ENCODE measurements at regions not wholly inside any gene's neighbourhood (a gene's known extent, or its start where the extent isn't known, plus 50 kb on each side); places are given as distances from the start of the nearest gene placed in this dataset.
"Not testable (repeated sequence)": the region's sequence is repeated elsewhere in the genome, so short reads cannot be mapped to it uniquely, and the experiment has no call there.

DNA sequence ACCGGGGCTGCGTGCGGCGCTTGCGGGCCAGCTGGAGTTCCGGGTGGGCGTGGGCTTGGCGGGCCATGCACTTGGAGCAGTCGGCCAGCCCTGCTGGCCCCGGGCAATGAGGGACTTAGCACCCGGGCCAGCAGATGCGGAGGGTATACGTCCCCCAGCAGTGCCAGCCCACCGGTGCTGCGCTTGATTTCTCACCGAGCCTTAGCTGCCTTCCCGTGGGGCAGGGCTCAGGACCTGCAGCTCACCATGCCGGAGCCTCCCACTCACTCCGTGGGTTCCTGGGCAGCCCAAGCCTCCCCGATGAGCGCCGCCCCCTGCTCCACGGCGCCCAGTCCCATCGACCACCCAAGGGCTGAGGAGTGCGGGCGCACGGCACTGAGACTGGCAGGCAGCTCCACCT lies 51.4 kb upstream of the INPP4B start:
- H3K27me3 ChIP-seq, H3K36me3 ChIP-seq, H3K4me1 ChIP-seq, H3K9me3 ChIP-seq, H3K27ac ChIP-seq, H3K4me3 ChIP-seq, DNase-seq: not testable (repeated sequence)

GRCh38 chr4:142900622-142901021 lies 54.5 kb upstream of the INPP4B start:
- DNase-seq, result no peak
- Histone ChIP-seq H3K27ac (no peak overlapping the region), H3K36me3 (no peaks in the 10 kb centered on the region), H3K4me1 (no peaks in the 10 kb centered on the region), H3K4me3 (no peak overlapping the region), H3K9me3 (no peaks in the 10 kb centered on the region), H3K27me3 (no peaks in the 10 kb centered on the region)
- TF ChIP-seq POLR2A (IDR thresholded peaks at IDR 0.05) (no peak), CTCF (IDR thresholded peaks at IDR 0.05) (no peak)

GRCh38 chr4:142901166-142901662 lies 55.1 kb upstream of the INPP4B start:
- DNase-seq, result no peak
- H3K4me3 ChIP-seq, result no peak overlapping the region
- no peaks in the 10 kb centered on the region for H3K36me3 ChIP-seq
- no peak for TF ChIP-seq POLR2A (IDR thresholded peaks at IDR 0.05)
- no peak for TF ChIP-seq CTCF (IDR thresholded peaks at IDR 0.05)
- H3K9me3 ChIP-seq, result no peaks in the 10 kb centered on the region
- no peaks in the 10 kb centered on the region for H3K27me3 ChIP-seq
- H3K27ac ChIP-seq, result no peak overlapping the region
- no peaks in the 10 kb centered on the region for H3K4me1 ChIP-seq

GRCh38 chr4:142903617-142904016 lies 57.5 kb upstream of the INPP4B start:
- H3K27me3 ChIP-seq, DNase-seq, H3K4me3 ChIP-seq, H3K36me3 ChIP-seq, H3K9me3 ChIP-seq, H3K4me1 ChIP-seq, H3K27ac ChIP-seq: not testable (repeated sequence)

- H3K27me3 ChIP-seq, result no peaks in the 10 kb centered on the region
- H3K4me3 ChIP-seq, result no peak overlapping the region
- no peak overlapping the region for H3K27ac ChIP-seq
- no peaks in the 10 kb centered on the region for H3K9me3 ChIP-seq
- no peaks in the 10 kb centered on the region for H3K36me3 ChIP-seq
- H3K4me1 ChIP-seq, result no peaks in the 10 kb centered on the region
- no peak for TF ChIP-seq POLR2A (IDR thresholded peaks at IDR 0.05)
- no peak for TF ChIP-seq CTCF (IDR thresholded peaks at IDR 0.05)
- DNase-seq, result no peak
Measured at GRCh38 chr4:142909908-142910307, 63.8 kb upstream of the INPP4B start.

DNA sequence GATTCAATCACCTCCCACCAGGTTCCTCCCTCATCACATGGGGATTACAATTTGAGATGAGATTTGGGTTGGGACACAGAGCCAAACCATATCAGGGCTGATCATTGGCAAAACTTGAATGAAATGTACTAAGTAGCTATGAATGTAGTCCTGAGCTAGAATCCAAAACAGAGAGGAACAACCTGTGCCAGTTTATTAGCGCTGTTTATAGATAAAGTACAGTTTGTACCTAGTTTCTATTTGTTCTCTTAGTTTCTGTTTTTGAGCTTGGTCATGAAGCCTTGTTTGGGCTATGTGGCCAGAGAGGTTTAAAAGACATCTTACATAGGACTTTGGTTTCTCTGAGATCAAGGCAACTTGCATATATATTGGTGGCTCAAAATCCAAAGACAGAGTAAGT lies 66.9 kb upstream of the INPP4B start:
- no peak for TF ChIP-seq POLR2A (IDR thresholded peaks at IDR 0.05)
- no peak for TF ChIP-seq CTCF (IDR thresholded peaks at IDR 0.05)
- DNase-seq, result no peak
- no peak overlapping the region for H3K27ac ChIP-seq
- no peaks in the 10 kb centered on the region for H3K27me3 ChIP-seq
- no peaks in the 10 kb centered on the region for H3K36me3 ChIP-seq
- no peaks in the 10 kb centered on the region for H3K4me1 ChIP-seq
- H3K4me3 ChIP-seq, result no peak overlapping the region
- H3K9me3 ChIP-seq, result no peaks in the 10 kb centered on the region

- Histone ChIP-seq H3K27me3 (no peaks in the 10 kb centered on the region), H3K27ac (no peak overlapping the region), H3K9me3 (no peaks in the 10 kb centered on the region), H3K36me3 (no peaks in the 10 kb centered on the region), H3K4me3 (no peak overlapping the region), H3K4me1 (no peaks in the 10 kb centered on the region)
- DNase-seq, result no peak
- TF ChIP-seq CTCF (IDR thresholded peaks at IDR 0.05) (no peak), POLR2A (IDR thresholded peaks at IDR 0.05) (no peak)
Measured at GRCh38 chr4:142913461-142914030, 67.4 kb upstream of the INPP4B start.
